AG04449 (cell line): ENCODE measurements at regions not wholly inside any gene's neighbourhood (a gene's known extent, or its start where the extent isn't known, plus 50 kb on each side); places are given as distances from the start of the nearest gene placed in this dataset.

Experiments used
- CTCF ChIA-PET: fragments of 350-600 bp; formaldehyde crosslinking; extraction: SDS; loops from one replicate; lab custom pipeline; 2021; ENCODE audit warnings: antibody characterized with exemption; lab: Yijun Ruan, JAX
- POLR2A ChIA-PET: fragments of 400-600, 350-600 bp; formaldehyde crosslinking; extraction: SDS; loops from one replicate; lab custom pipeline; 2020; ENCODE audit warnings: antibody characterized with exemption, inconsistent platforms; lab: Yijun Ruan, JAX
- DNase-seq: peaks from one replicate; pipeline ENCODE4 v3.0.0-alpha.2; 2010; ENCODE audit warnings: low read depth, low spot score
- H3K4me3 ChIP-seq: 2 replicates; pipeline ENCODE4 v1.5.1; 2011; ENCODE audit warnings: low read depth, mild to moderate bottlenecking, control low read depth, low read length
- CTCF ChIP-seq: IDR thresholded peaks from one replicate; pipeline ENCODE4 v1.5.1; 2011; ENCODE audit warnings: mild to moderate bottlenecking, moderate library complexity, low read length, control low read depth, inconsistent platforms; ENCODE audit not compliant: insufficient read depth; ENCODE audit errors: missing control alignments

GRCh38 chr12:59904874-59905521 is 309.2 kb downstream of the SLC16A7 start:
- TF ChIP-seq CTCF: no peak
- ChIA-PET POLR2A (interaction anchor here (1.0 to 1.1 kb wide), 3 partner anchors 84 to 309 kb away, joined by 3 to 4 read pairs (median 3); partner anchors contain the start of gene SLC16A7), CTCF (interaction anchor here (1.0 to 2.1 kb wide), 2 partner anchors 15 to 70 kb away, joined by 4 to 5 read pairs; no protein-coding TSS in a partner anchor)
- DNase-seq: peak; percentile 87
- H3K4me3 ChIP-seq: no peak overlapping the region

- no peak overlapping the region for H3K4me3 ChIP-seq
- ChIA-PET CTCF (interaction anchor here (0.8 kb wide), 1 partner anchor 17 kb away, joined by 4 read pairs; no protein-coding TSS in a partner anchor), POLR2A (no interaction called here)
- no peak for TF ChIP-seq CTCF
- no peak for DNase-seq
Measured at GRCh38 chr12:59911516-59911915, 315.7 kb downstream of the SLC16A7 start.

- POLR2A ChIA-PET: no interaction called here
- no peak for TF ChIP-seq CTCF
- DNase-seq: no peak
- CTCF ChIA-PET: no interaction called here
- H3K4me3 ChIP-seq: no peak overlapping the region
Measured at GRCh38 chr12:59916988-59917387, 321.2 kb downstream of the SLC16A7 start.

GRCh38 chr12:59927032-59927431 is 331.2 kb downstream of the SLC16A7 start:
- TF ChIP-seq CTCF: no peak
- CTCF ChIA-PET: no interaction called here
- no peak overlapping the region for H3K4me3 ChIP-seq
- POLR2A ChIA-PET: no interaction called here
- DNase-seq: no peak

- no peak for TF ChIP-seq CTCF
- no peak overlapping the region for H3K4me3 ChIP-seq
- ChIA-PET POLR2A (no interaction called here), CTCF (interaction anchor here (1.8 to 3.1 kb wide), 2 partner anchors 9 to 17 kb away, joined by 4 to 8 read pairs; no protein-coding TSS in a partner anchor)
- DNase-seq: no peak
Measured at GRCh38 chr12:59928416-59928815, 332.6 kb downstream of the SLC16A7 start.

GRCh38 chr12:59929110-59929509 is 333.3 kb downstream of the SLC16A7 start:
- no peak for TF ChIP-seq CTCF
- CTCF ChIA-PET: interaction anchor here (1.8 to 3.1 kb wide), 2 partner anchors 9 to 18 kb away, joined by 4 to 8 read pairs; no protein-coding TSS in a partner anchor
- DNase-seq: peak; percentile 19

More at GRCh38 chr12:59929110-59929509, 333.3 kb downstream of the SLC16A7 start:
- H3K4me3 ChIP-seq: no peak overlapping the region
- POLR2A ChIA-PET: no interaction called here
